SK-N-SH treated with all-trans-retinoic acid at 6 μM for 48 hours (cell line): ENCODE measurements at regions not wholly inside any gene's neighbourhood (a gene's known extent, or its start where the extent isn't known, plus 50 kb on each side); places are given as distances from the start of the nearest gene placed in this dataset.

Experiments used
- ARNTL ChIP-seq: fragments of 450-650 bp; formaldehyde crosslinking; IDR thresholded peaks from 2 replicates; pipeline ENCODE4 v1.5.0; 2020; ENCODE audit warnings: low read depth, mild to moderate bottlenecking, moderate library complexity, borderline replicate concordance
- CREB5 ChIP-seq: fragments of 250-450 bp; sonication (Bioruptor Pico); IDR thresholded peaks from 2 replicates; pipeline ENCODE4 v1.5.1; 2020; ENCODE audit warnings: low read depth, mild to moderate bottlenecking, moderate library complexity
- ISL1 ChIP-seq: fragments of 250-450 bp; sonication (Bioruptor Pico); IDR thresholded peaks from 2 replicates; pipeline ENCODE4 v2.1.2; 2022; ENCODE audit warnings: mild to moderate bottlenecking, moderate library complexity
- PATZ1 ChIP-seq: fragments of 250-450 bp; sonication (Bioruptor Pico); IDR thresholded peaks from 2 replicates; pipeline ENCODE4 v1.8.0; 2020; ENCODE audit warnings: mild to moderate bottlenecking, moderate library complexity, borderline replicate concordance
- RARB ChIP-seq: fragments of 250-450 bp; sonication (Bioruptor Pico); IDR thresholded peaks from 2 replicates; pipeline ENCODE4 v1.8.0; 2021; ENCODE audit warnings: mild to moderate bottlenecking, moderate library complexity
- SNAI2 ChIP-seq: fragments of 250-450 bp; sonication (Bioruptor Pico); IDR thresholded peaks from 2 replicates; pipeline ENCODE4 v1.5.0; 2020; ENCODE audit warnings: mild to moderate bottlenecking, moderate library complexity
- ZC3H10 ChIP-seq: fragments of 250-450 bp; sonication (Bioruptor Pico); IDR thresholded peaks from 2 replicates; pipeline ENCODE4 v1.5.1; 2021; ENCODE audit warnings: mild to moderate bottlenecking, moderate library complexity
- ZFP3 ChIP-seq: fragments of 250-450 bp; sonication (Bioruptor Pico); IDR thresholded peaks from 2 replicates; pipeline ENCODE4 v1.5.0; 2020; ENCODE audit warnings: mild to moderate bottlenecking, moderate library complexity
- ZFP30 ChIP-seq: fragments of 450-650 bp; formaldehyde crosslinking; IDR thresholded peaks from 2 replicates; pipeline ENCODE4 v1.5.0; 2022; ENCODE audit warnings: mild to moderate bottlenecking, moderate library complexity
- ZNF70 ChIP-seq: fragments of 450-650 bp; formaldehyde crosslinking; IDR thresholded peaks from 2 replicates; pipeline ENCODE4 v1.5.0; 2020; ENCODE audit warnings: mild to moderate bottlenecking, moderate library complexity
- ZNF8 ChIP-seq: fragments of 450-650 bp; formaldehyde crosslinking; IDR thresholded peaks from 2 replicates; pipeline ENCODE4 v1.5.0; 2020; ENCODE audit warnings: mild to moderate bottlenecking, moderate library complexity
- TF ChIP-seq, protein P1 (sequence below): fragments of 250-450 bp; sonication (Bioruptor Pico); IDR thresholded peaks from 2 replicates; pipeline ENCODE4 v1.5.1; 2021; ENCODE audit warnings: mild to moderate bottlenecking, moderate library complexity

DNA sequence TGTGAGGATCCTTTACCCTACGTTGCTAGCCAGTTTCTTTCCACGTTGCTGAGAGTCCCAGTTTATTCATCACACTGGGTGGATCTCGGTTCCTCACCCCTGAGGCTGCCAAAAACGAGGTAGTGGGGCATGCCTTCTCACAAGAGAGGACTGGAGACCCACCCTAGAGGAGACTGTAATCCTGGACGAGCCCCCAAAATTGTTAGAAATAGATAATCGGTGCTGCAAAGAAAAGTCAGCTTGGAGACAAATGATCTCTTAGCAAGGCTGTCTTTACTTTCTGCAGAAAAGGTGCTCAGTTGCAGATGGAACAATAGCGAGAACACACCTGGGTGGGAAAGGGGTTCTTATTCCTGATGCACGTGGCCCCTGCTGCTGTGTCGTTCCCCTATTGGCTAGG is 101.8 kb downstream of the TMEM167A start:
- no peak for TF ChIP-seq ZFP3 (CRISPR knock-in tag)
- TF ChIP-seq ISL1 (CRISPR knock-in tag), result no peak
- TF ChIP-seq PATZ1 (CRISPR knock-in tag), result no peak
- TF ChIP-seq RARB (CRISPR knock-in tag), result no peak
- no peak for TF ChIP-seq ZNF8 (CRISPR knock-in tag)
- no peak for TF ChIP-seq ZC3H10 (CRISPR knock-in tag)
- TF ChIP-seq ZNF70 (CRISPR knock-in tag), result no peak
- TF ChIP-seq SNAI2 (CRISPR knock-in tag), result no peak
- no peak for TF ChIP-seq CREB5 (CRISPR knock-in tag)
- TF ChIP-seq, protein P1, sequence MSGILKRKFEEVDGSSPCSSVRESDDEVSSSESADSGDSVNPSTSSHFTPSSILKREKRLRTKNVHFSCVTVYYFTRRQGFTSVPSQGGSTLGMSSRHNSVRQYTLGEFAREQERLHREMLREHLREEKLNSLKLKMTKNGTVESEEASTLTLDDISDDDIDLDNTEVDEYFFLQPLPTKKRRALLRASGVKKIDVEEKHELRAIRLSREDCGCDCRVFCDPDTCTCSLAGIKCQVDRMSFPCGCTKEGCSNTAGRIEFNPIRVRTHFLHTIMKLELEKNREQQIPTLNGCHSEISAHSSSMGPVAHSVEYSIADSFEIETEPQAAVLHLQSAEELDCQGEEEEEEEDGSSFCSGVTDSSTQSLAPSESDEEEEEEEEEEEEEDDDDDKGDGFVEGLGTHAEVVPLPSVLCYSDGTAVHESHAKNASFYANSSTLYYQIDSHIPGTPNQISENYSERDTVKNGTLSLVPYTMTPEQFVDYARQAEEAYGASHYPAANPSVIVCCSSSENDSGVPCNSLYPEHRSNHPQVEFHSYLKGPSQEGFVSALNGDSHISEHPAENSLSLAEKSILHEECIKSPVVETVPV (CRISPR knock-in tag), result no peak
- TF ChIP-seq ARNTL (CRISPR knock-in tag), result no peak
- TF ChIP-seq ZFP30 (CRISPR knock-in tag), result no peak
